ENCODE measurements at regions not wholly inside any gene's neighbourhood (a gene's known extent, or its start where the extent isn't known, plus 50 kb on each side); places are given as distances from the start of the nearest gene placed in this dataset.

DNA sequence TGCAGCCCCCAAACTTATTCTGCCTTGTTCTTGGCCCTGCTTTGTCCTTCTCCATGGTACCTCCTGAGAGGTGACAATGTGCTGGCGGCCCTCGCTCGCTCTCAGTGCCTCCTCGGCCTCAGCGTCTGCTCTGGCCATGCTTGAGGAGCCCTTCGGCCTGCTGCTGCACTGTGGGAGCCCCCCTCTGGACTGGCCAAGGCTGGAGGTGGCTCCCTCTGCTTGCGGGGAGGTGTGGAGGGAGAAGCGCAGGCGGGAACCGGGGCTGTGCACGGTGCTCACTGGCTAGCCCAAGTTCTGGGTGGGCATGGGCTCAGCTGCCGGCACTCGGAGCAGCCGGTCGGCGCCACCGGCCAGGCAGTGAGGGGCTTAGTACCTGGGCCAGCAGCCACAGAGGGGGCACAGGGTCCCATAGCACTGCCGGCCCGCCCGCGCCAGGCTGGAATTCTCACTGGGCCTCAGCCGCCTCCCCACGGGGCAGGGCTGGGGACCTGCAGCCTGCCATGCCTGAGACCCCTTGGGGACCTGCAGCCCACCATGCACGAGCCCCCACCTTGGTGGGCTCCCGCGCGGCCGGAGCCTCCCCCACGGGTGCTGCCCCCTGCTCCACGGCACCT lies 55.9 kb upstream of the RALGAPA2 start:
- Mint-ChIP-seq H3K4me1 (ENCODE audit: insufficient read depth, unreplicated experiment) (peaks cover 26% of the 10 kb centered on the region), H3K27ac (ENCODE audit: low read depth, unreplicated experiment) (no peak overlapping the region), H3K36me3 (ENCODE audit: insufficient read depth, unreplicated experiment) (no peaks in the 10 kb centered on the region), H3K4me3 (ENCODE audit: unreplicated experiment) (no peak overlapping the region), H3K27me3 (ENCODE audit: insufficient read depth, unreplicated experiment) (no peaks in the 10 kb centered on the region), H3K9me3 (ENCODE audit: unreplicated experiment) (no peaks in the 10 kb centered on the region)
- POLR2A ChIA-PET = interaction anchor here (1.3 kb wide), 1 partner anchor 13 kb away, joined by 4 read pairs; no protein-coding TSS in a partner anchor
- BruUV-seq (replicated peaks) = no TSS peak
- CTCF ChIA-PET = interaction anchor here (0.6 to 1.6 kb wide), 5 partner anchors 57 to 737 kb away, joined by 3 to 10 read pairs (median 4); no protein-coding TSS in a partner anchor
- intact Hi-C loops (cut with micrococcal nuclease) = no loop called here
- TF ChIP-seq, protein P1, sequence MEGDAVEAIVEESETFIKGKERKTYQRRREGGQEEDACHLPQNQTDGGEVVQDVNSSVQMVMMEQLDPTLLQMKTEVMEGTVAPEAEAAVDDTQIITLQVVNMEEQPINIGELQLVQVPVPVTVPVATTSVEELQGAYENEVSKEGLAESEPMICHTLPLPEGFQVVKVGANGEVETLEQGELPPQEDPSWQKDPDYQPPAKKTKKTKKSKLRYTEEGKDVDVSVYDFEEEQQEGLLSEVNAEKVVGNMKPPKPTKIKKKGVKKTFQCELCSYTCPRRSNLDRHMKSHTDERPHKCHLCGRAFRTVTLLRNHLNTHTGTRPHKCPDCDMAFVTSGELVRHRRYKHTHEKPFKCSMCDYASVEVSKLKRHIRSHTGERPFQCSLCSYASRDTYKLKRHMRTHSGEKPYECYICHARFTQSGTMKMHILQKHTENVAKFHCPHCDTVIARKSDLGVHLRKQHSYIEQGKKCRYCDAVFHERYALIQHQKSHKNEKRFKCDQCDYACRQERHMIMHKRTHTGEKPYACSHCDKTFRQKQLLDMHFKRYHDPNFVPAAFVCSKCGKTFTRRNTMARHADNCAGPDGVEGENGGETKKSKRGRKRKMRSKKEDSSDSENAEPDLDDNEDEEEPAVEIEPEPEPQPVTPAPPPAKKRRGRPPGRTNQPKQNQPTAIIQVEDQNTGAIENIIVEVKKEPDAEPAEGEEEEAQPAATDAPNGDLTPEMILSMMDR (IDR thresholded peaks at IDR 0.05; ENCODE audit: unreplicated experiment) = no peak
- no peak for DNase-seq (ENCODE audit: unreplicated experiment)

DNA sequence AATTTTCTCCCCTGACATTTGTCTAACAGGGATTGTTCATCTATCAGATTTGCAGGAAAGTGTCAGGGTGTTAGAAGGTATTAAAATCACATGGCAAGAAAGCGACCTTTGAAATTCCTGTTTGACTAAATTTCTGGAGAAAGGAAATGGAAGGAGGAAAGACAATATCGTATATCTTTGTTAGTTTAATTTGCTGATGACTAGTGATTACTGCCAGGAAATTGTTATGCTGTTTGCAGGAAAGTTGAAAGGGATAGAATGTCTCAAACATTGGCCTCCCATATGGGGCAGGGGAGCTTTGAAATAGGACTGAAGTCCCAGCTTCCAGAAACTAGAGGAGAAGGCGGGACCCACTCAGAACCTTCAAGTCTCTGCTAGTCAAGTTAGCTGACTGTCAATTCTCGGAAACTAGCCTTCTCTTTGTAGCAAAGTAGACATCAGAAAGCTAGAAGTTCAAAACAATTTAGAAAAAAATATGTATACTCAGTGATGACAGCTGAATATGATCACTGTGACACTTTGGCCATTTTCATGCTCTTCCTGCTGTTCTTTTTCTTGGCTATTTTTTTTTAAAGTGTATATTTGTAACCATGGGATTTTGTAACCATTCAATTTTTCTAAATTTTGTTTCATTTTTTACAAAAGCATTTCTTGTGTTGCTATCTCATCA lies 53.4 kb upstream of the RALGAPA2 start:
- DNase-seq (ENCODE audit: unreplicated experiment) = no peak
- peaks cover 12% of the 10 kb centered on the region for H3K4me1 Mint-ChIP-seq (ENCODE audit: insufficient read depth, unreplicated experiment)
- no peaks in the 10 kb centered on the region for H3K9me3 Mint-ChIP-seq (ENCODE audit: unreplicated experiment)
- no TSS peak for BruUV-seq (replicated peaks)
- POLR2A ChIA-PET = interaction anchor here (0.6 to 1.7 kb wide), 5 partner anchors 10 to 53 kb away, joined by 3 to 4 read pairs (median 3); no protein-coding TSS in a partner anchor
- H3K36me3 Mint-ChIP-seq (ENCODE audit: insufficient read depth, unreplicated experiment) = no peaks in the 10 kb centered on the region
- CTCF ChIA-PET = interaction anchor here (0.5 to 1.1 kb wide), 3 partner anchors 8 to 70 kb away, joined by 3 to 4 read pairs (median 3); no protein-coding TSS in a partner anchor
- H3K4me3 Mint-ChIP-seq (ENCODE audit: unreplicated experiment) = no peak overlapping the region
- H3K27ac Mint-ChIP-seq (ENCODE audit: low read depth, unreplicated experiment) = no peak overlapping the region
- intact Hi-C loops (cut with micrococcal nuclease) = no loop called here
- H3K27me3 Mint-ChIP-seq (ENCODE audit: insufficient read depth, unreplicated experiment) = no peaks in the 10 kb centered on the region
- TF ChIP-seq, protein P1 (IDR thresholded peaks at IDR 0.05; ENCODE audit: unreplicated experiment) = no peak

DNA sequence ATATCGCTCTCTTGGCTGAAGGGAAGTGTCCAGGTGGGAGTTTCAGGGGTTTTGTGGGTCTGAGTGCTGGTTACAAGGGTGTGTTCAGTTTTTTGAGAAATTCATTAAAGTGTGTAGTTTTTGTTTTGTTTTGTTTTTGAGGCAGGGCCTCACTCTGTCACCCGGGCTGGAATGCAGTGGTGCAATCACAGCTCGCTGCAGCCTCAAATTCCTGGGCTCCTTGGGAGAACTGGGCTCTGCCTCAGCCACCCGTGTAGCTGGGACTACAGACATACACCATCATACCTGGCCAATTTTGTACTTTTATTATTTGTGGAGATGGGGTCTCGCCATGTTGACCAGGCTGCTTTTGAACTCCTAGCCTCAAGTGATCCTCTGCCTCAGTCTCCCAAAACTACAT lies 51.2 kb upstream of the RALGAPA2 start:
- TF ChIP-seq, protein P1 (IDR thresholded peaks at IDR 0.05; ENCODE audit: unreplicated experiment) = no peak
- H3K4me3 Mint-ChIP-seq (ENCODE audit: unreplicated experiment) = no peak overlapping the region
- no peak for DNase-seq (ENCODE audit: unreplicated experiment)
- no peaks in the 10 kb centered on the region for H3K9me3 Mint-ChIP-seq (ENCODE audit: unreplicated experiment)
- H3K27me3 Mint-ChIP-seq (ENCODE audit: insufficient read depth, unreplicated experiment) = no peaks in the 10 kb centered on the region
- H3K36me3 Mint-ChIP-seq (ENCODE audit: insufficient read depth, unreplicated experiment) = no peaks in the 10 kb centered on the region
- CTCF ChIA-PET = interaction anchor here (0.9 kb wide), 1 partner anchor 12 kb away, joined by 3 read pairs; no protein-coding TSS in a partner anchor
- intact Hi-C loops (cut with micrococcal nuclease) = no loop called here
- H3K27ac Mint-ChIP-seq (ENCODE audit: low read depth, unreplicated experiment) = peak overlapping the region; percentile 60
- POLR2A ChIA-PET = interaction anchor here (1.4 to 2.9 kb wide), 4 partner anchors 17 to 58 kb away, joined by 3 to 10 read pairs (median 4); partner anchors contain the start of gene RALGAPA2
- peaks cover 12% of the 10 kb centered on the region for H3K4me1 Mint-ChIP-seq (ENCODE audit: insufficient read depth, unreplicated experiment)
- BruUV-seq (replicated peaks) = no TSS peak
